HG03469 (cell line): ENCODE measurements at regions not wholly inside any gene's neighbourhood (a gene's known extent, or its start where the extent isn't known, plus 50 kb on each side); places are given as distances from the start of the nearest gene placed in this dataset.

ENCODE experiments used
- ATAC-seq: cut with Tn5 transposase; IDR thresholded peaks from one replicate; pipeline ENCODE4 v1.9.1; 2021; ENCODE audit warnings: mild to moderate bottlenecking, moderate library complexity, moderate number of reproducible peaks; ENCODE audit not compliant: unreplicated experiment

DNA sequence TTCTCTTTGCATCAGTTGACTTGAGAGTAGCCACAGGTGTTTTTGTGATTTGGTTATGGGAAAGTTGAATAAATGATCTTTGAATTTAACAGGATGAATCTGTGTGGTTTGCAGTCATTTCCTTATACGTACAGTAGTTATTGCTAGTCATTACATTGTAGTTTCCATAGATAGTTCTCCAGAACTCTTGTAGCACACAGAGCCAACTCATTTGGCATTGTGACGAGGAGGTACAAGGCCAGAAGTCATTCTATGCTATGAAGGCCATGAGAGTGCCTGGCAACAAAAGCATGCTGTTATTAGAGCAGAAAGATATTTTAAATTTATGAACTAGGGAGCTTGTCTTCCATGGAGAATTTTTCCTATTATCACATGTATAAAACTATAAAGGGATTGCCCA lies 973.0 kb upstream of the CHAC2 start:
- no peak for ATAC-seq

- ATAC-seq: no peak
Measured at GRCh38 chr2:52779446-52779845, 988.2 kb upstream of the CHAC2 start.

DNA sequence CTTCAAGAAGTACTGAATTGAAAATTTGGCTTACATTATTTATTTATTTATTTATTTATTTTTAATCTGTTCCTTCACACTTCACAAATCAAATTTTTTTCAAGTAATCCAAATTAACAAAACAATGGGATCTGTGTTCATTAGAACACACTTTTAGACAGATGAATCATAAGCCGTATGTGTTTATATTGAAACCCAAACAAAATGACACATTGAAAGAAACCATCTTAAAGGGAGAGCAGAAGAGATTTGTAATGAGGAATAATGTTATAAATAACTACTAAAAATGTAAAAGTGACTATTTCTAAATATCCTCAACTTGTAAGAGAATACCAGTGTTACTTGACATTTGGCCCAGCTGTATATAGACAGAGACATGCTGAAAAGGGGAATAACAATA lies 991.0 kb upstream of the CHAC2 start:
- no peak for ATAC-seq

DNA sequence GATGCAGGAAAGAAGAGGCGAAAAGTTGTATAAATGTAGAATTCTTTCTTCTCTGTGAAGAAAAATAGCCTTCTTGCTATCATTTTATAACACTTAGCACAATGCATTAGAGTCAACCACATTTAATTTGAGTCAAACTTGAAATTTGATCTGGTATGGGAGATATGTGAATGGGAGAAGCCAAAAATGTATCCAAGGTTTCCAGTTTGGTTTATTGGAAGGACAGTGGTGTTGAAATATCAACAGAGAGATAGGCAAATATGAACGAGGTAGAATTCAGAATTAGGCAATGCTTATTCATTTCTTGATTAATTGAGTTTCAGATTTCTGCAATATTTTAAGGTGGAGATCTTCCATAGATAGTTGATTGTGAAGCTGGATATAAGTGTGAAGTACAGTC lies 991.9 kb upstream of the CHAC2 start:
- no peak for ATAC-seq

DNA sequence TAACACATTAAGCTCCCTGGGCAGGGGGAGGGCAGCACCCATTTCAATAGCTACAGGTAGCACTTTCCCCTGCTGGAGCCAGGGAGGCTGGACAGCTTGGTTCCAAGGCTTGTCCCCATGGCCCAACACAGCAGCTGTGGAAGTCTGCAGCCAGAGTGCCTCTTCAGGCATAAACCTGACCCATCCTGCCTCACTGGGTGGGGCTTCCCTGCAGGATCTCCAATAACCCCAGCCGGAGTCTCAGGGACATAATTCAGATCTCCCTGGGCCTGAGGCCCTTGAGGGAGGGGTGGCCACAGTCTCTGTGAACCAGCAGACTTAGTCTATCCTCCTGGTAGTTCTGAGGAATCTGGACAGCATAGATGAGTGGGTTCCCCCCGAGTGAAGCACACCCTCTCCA lies 1001.9 kb upstream of the CHAC2 start:
- no peak for ATAC-seq

DNA sequence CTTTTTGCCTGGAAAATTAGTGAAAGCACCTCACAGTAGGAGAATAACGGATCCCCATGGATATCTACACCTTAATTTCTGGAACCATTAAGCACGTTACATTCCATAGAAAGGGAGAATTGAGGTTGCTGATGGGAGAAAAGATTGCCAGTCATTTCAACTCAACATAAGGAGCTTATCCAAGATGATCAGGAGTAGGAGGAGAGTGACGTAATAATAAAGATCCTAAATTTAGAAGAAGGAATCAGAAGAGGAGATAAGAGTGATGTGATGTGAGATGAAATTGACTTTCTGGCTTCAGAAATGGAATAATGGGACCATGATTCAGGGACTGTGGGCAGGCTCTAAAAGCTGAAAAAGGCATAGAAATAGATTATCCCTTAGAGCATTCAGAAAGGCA lies 1017.8 kb upstream of the CHAC2 start:
- no peak for ATAC-seq

GRCh38 chr2:52745144-52745543 lies 1022.5 kb upstream of the CHAC2 start:
- no peak for ATAC-seq

- ATAC-seq: no peak
Measured at GRCh38 chr2:52732849-52733395, 1034.7 kb upstream of the CHAC2 start.

- no peak for ATAC-seq
Measured at GRCh38 chr2:52724585-52724984, 1043.0 kb upstream of the CHAC2 start.

DNA sequence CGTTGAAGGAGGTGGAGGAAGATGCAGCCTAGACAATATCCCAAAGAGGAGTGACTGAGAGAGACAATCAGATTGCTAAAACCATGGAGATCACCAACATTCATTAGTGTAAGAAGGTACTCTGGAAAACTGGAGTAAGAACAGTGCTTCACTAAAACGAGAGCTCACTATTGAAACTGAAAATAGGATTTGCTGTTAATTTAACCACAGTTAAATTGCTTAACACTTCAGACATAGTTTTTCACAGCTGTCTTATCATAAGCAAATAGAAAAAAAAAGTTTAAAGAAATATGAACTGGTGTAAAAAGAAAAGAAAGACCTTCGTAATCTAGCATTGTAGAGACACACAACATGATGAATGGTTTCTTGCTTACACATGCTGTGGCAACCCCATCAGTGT lies 1049.8 kb upstream of the CHAC2 start:
- ATAC-seq: no peak

GRCh38 chr2:52710810-52711618 lies 1056.6 kb upstream of the CHAC2 start:
- no peak for ATAC-seq

DNA sequence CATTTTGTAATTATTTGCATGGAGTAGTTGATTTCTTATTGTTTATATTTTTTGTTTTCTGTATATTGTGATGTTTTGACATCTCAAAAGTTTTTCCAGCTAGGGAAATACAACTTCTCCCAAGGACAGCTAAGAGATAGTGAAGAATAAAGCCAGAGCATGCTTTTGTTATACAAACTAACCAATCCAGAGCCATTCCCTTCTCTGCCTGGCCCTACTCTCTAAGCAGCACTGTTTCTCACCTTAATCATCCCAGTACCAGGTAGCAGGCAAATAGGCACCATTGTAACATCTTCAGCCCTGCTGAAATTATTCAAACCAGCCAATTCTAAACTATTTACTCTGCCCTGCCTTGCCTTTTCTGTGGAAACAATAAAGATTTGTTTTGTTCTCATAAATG lies 1063.4 kb upstream of the CHAC2 start:
- ATAC-seq: no peak

DNA sequence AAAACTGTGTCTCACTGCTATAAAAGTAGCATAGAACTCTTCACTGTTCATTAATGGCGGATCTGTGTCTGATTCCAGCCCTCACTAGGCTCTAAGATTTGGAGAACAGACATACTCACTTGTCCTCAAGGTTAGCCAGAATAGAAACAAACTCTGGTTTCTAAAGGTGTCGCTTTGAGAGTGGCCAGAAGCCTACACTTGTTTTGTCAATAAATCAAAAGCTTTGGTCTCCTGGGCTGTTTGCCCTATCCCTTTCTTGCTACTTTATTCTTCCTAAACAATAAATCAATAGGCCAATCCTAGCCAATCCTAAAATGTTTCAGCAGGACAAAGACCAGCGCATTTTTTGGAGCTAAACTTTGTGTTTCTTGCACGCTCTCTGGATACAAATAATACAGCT lies 1064.6 kb upstream of the CHAC2 start:
- ATAC-seq: no peak

GRCh38 chr2:52698408-52698807 lies 1069.2 kb upstream of the CHAC2 start:
- ATAC-seq: no peak

- no peak for ATAC-seq
Measured at GRCh38 chr2:52697690-52698089, 1069.9 kb upstream of the CHAC2 start.

- no peak for ATAC-seq
Measured at GRCh38 chr2:52695731-52696130, 1071.9 kb upstream of the CHAC2 start.

- no peak for ATAC-seq
Measured at GRCh38 chr2:52686935-52687334, 1080.7 kb upstream of the CHAC2 start.

DNA sequence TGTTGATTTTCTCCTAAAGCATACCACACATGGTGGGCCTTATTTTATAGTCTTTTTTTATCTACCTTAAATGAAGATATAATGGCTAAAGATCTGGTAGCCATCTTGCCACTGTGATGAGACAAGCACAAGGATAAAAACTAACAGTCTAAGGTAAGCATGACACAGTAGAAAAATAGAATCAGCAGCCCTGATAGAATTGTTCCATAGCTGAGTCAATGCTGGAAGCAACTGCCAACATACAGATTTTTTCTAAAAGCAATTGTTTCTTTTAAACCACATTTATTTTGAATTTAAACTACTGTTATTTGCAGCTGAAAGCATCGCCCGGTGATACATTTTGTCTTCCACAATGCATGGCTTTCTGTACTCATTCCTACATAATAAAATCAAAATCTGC lies 1091.5 kb upstream of the CHAC2 start:
- no peak for ATAC-seq

DNA sequence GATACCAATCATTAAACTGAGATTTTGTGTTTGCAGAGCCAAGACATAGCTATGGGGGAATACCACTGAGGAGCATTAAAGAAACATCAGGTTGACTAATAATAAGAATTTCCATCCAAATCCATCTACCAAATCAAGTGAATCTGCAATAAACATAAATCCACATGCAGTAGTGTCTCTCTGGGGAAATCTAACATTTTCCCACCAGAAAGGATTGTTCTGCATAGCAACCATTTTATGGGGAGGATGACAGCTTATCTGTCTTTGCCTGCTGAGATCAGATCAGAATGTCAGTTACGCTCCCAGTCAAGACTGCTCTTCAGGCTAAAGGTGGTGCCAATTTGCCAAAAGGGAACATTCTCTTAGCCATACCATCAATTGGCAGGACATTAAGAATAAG lies 1098.9 kb upstream of the CHAC2 start:
- no peak for ATAC-seq

GRCh38 chr2:52659546-52659945 lies 1108.1 kb upstream of the CHAC2 start:
- ATAC-seq: no peak

DNA sequence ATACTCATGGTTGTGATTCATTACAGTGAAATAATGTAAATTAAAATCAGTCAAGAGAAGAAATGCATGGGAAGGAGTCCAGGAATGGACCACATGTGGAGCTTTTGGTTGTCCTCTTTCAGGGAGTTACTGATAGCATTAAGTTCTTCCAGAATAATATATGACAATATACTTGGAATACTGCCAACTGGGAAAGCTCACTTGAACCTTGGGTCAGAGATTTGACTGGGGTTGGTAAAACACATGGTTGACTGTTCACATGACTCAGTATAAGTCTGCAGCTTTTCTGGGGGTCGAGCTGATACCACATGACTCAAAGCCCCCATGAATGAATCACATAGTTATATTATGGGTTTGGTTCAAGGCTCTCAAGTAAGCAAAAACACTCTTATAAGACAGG lies 1109.0 kb upstream of the CHAC2 start:
- no peak for ATAC-seq

GRCh38 chr2:52639692-52640091 lies 1127.9 kb upstream of the CHAC2 start:
- ATAC-seq: no peak

DNA sequence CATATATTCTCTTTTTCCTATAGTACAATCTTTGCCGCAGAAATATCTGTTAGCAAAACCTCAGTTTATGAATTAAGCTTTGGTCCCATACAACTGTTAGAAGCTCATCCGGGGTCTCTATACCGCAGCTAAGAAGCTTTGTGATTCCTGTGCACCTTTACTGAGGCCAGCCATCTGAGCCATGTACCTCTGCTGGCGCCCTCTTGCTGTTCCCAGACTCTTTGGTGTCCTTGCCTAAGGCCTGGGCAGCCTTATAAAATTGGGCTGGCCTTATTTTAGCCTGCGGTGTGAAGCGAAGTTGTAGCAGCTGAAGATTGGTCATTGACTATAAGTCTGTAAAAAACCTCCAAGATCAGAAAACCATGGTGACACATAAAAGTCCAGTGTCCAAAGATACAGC lies 1135.1 kb upstream of the CHAC2 start:
- no peak for ATAC-seq
